Transverse colon (tissue), 4 donors: ENCODE measurements at regions not wholly inside any gene's neighbourhood (a gene's known extent, or its start where the extent isn't known, plus 50 kb on each side); places are given as distances from the start of the nearest gene placed in this dataset.

Experiments
- DNase-seq: peaks from one replicate; pipeline ENCODE4 v3.0.0-alpha.2; 2019
- H3K27ac ChIP-seq, 4 donors: fragments of 200-600 bp; sonication (generic); 2 replicates each; pipeline ENCODE4 v1.5.1; 2016 to 2018; ENCODE audit warnings: inconsistent platforms in 4 of 4
- H3K27me3 ChIP-seq: fragments of 200-600 bp; sonication (generic); 2 replicates; pipeline ENCODE4 v1.5.1; 2017; ENCODE audit warnings: inconsistent platforms
- H3K36me3 ChIP-seq, 4 donors: fragments of 200-600 bp; sonication (generic); 2 replicates each; pipeline ENCODE4 v1.5.1; 2017 to 2019; ENCODE audit warnings: inconsistent platforms in 4 of 4
- H3K4me1 ChIP-seq, 4 donors: fragments of 200-600 bp; sonication (generic); 2 replicates each; pipeline ENCODE4 v1.5.1; 2017 to 2020; ENCODE audit warnings: inconsistent platforms in 4 of 4
- H3K4me3 ChIP-seq, 4 donors: fragments of 200-600 bp; sonication (generic); 1 replicate in 1 of 4; 2 replicates in 3 of 4; pipeline versions ENCODE4 v1.5.1 to v1.6.1; 2017 to 2019; ENCODE audit warnings: inconsistent platforms in 4 of 4
- H3K9me3 ChIP-seq, 2 donors: fragments of 200-600 bp; sonication (generic); 2 replicates each; pipeline ENCODE4 v1.5.1; 2017 to 2019; ENCODE audit warnings: inconsistent platforms in 2 of 2
- CTCF ChIP-seq, 5 experiments: fragments of 200-600 bp in 3 of 5; fragments of 450-650 bp in 2 of 5; sonication (generic) in 3 of 5; IDR thresholded peaks; 1 replicate in 2 of 5; 2 replicates in 3 of 5; pipeline ENCODE4 v1.5.1; 2016 to 2017; ENCODE audit warnings: antibody characterized with exemption in 5 of 5, inconsistent platforms in 3 of 5, mild to moderate bottlenecking in 2 of 5, moderate library complexity in 1 of 5
- EP300 ChIP-seq: sonication (generic); formaldehyde crosslinking; IDR thresholded peaks from one replicate; pipeline ENCODE4 v1.6.1; 2017; ENCODE audit warnings: antibody characterized with exemption, low read depth
- POLR2A ChIP-seq: fragments of 450-650 bp; IDR thresholded peaks from one replicate; pipeline ENCODE4 v1.6.1; 2016; ENCODE audit warnings: antibody characterized with exemption, mild to moderate bottlenecking, moderate library complexity
- POLR2AphosphoS5 ChIP-seq, 3 donors: sonication (generic); formaldehyde crosslinking; IDR thresholded peaks; one replicate each; pipeline ENCODE4 v1.6.1; 2016; ENCODE audit warnings: antibody characterized with exemption in 3 of 3
- WGBS, 2 donors: methylation state at CpG; one replicate each; pipeline ENCODE4 v1.1.5; 2018; ENCODE audit warnings: low coverage in 1 of 2; 5-methylcytosine and 5-hydroxymethylcytosine counted together
- in situ Hi-C, 4 donors: fragments of 200-750 bp; cut with MboI; loops; one replicate each; pipeline versions ENCODE4 v1.15.0 to v1.15.1; 2017; ENCODE audit warnings: low sequenced_read_pairs in 3 of 4, low pct_ligation_motif_present in 1 of 4, low pct_unique_long_range_greater_than_20kb in 1 of 4
- intact Hi-C: fragments of 100-400 bp; cut with DNase I; formaldehyde crosslinking; loops from one replicate; pipeline ENCODE4 v1.15.1; 2023; ENCODE audit warnings: low total_unique reads

GRCh38 chr4:178340468-178340867 lies 898.2 kb upstream of the AGA start:
- no peaks in the 10 kb centered on the region for H3K4me1 ChIP-seq
- in situ Hi-C loops: no loop called here
- H3K27me3 ChIP-seq: no peaks in the 10 kb centered on the region
- no peak for DNase-seq
- H3K36me3 ChIP-seq: no peaks in the 10 kb centered on the region
- intact Hi-C loops: no loop called here
- 86 to 88% methylated on average over 3 to 7 of the region's 7 CpGs for WGBS, 2 donors
- no peak overlapping the region for H3K27ac ChIP-seq
- no peaks in the 10 kb centered on the region for H3K9me3 ChIP-seq
- no peak overlapping the region for H3K4me3 ChIP-seq
- TF ChIP-seq EP300 (no peak), CTCF (IDR thresholded peaks at IDR 0.05) (no peak), POLR2A (no peak), POLR2AphosphoS5 (IDR thresholded peaks at IDR 0.05) (no peak)

GRCh38 chr4:178344096-178344495 lies 901.9 kb upstream of the AGA start:
- in situ Hi-C loops: no loop called here
- intact Hi-C loops: no loop called here
- Histone ChIP-seq H3K27me3 (no peaks in the 10 kb centered on the region), H3K4me3 (no peak overlapping the region), H3K36me3 (no peaks in the 10 kb centered on the region), H3K27ac (no peak overlapping the region), H3K9me3 (no peaks in the 10 kb centered on the region), H3K4me1 (no peaks in the 10 kb centered on the region)
- TF ChIP-seq POLR2AphosphoS5 (IDR thresholded peaks at IDR 0.05) (no peak), EP300 (no peak), CTCF (IDR thresholded peaks at IDR 0.05) (no peak), POLR2A (no peak)
- no peak for DNase-seq

- H3K4me1 ChIP-seq: no peaks in the 10 kb centered on the region
- no peak overlapping the region for H3K27ac ChIP-seq
- in situ Hi-C loops (no loop called here), intact Hi-C loops (no loop called here)
- no peaks in the 10 kb centered on the region for H3K36me3 ChIP-seq
- no peaks in the 10 kb centered on the region for H3K27me3 ChIP-seq
- H3K9me3 ChIP-seq: no peaks in the 10 kb centered on the region
- DNase-seq: no peak
- TF ChIP-seq CTCF (IDR thresholded peaks at IDR 0.05) (no peak), POLR2AphosphoS5 (IDR thresholded peaks at IDR 0.05) (no peak), EP300 (no peak), POLR2A (no peak)
- no peak overlapping the region for H3K4me3 ChIP-seq
Observed at GRCh38 chr4:178347111-178347510, 904.9 kb upstream of the AGA start.

- H3K27me3 ChIP-seq: no peaks in the 10 kb centered on the region
- WGBS, 2 donors: 48 to 53% methylated on average over 4 of the region's 4 CpGs
- in situ Hi-C loops: no loop called here
- no peak overlapping the region for H3K4me3 ChIP-seq
- no peaks in the 10 kb centered on the region for H3K36me3 ChIP-seq
- H3K9me3 ChIP-seq: no peaks in the 10 kb centered on the region
- intact Hi-C loops: no loop called here
- no peak overlapping the region for H3K27ac ChIP-seq
- TF ChIP-seq POLR2AphosphoS5 (IDR thresholded peaks at IDR 0.05) (no peak), CTCF (IDR thresholded peaks at IDR 0.05) (no peak), EP300 (no peak), POLR2A (no peak)
- no peaks in the 10 kb centered on the region for H3K4me1 ChIP-seq
- no peak for DNase-seq
Observed at GRCh38 chr4:178349601-178350000, 907.4 kb upstream of the AGA start.
